Brain pericyte (primary cell): ENCODE measurements at regions not wholly inside any gene's neighbourhood (a gene's known extent, or its start where the extent isn't known, plus 50 kb on each side); places are given as distances from the start of the nearest gene placed in this dataset.

ENCODE experiments used
- DNase-seq: peaks from one replicate; pipeline ENCODE4 v3.0.0-alpha.2; 2012; ENCODE audit warnings: low read depth, low spot score

DNA sequence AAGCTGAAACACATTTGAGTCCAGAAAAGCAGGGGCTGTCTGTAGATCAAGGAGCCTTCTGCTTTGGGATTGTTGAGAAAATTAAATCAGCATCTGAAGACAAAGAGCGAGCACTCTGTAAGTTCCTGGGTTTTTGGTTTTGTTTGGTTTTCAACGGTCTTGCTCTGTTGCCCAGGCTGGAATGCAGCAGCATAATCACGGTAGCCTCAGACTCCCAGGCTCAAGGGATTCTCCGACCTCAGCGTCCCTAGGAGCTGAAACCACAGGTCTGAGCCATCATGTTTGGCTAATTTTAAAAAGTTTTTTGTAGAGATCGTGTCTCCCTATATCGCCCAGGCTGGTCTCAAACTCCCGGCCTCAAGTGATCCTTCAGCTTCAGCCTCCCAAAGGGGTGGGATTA, 266.5 kb upstream of the ADAMTS16 start:
- no peak for DNase-seq

DNA sequence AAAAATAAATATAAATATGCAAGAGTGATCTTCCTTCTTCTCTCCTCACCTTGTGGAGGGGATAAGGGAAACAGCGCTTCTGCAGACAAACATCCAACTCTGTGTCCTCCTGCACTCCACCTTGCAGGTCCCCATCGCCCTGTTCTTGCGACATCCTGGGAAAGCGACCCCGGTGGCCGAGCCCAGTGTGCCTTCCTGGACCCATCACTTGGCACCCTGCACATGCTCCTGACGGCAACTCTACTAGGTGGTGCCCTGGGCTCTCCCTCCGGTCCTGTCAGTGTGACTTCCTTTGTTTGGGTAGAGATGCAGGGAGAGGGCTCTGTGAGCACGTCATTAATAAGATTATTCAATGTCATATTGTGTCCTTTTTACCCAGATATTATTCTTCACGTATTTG, 266.0 kb upstream of the ADAMTS16 start:
- DNase-seq: no peak

DNA sequence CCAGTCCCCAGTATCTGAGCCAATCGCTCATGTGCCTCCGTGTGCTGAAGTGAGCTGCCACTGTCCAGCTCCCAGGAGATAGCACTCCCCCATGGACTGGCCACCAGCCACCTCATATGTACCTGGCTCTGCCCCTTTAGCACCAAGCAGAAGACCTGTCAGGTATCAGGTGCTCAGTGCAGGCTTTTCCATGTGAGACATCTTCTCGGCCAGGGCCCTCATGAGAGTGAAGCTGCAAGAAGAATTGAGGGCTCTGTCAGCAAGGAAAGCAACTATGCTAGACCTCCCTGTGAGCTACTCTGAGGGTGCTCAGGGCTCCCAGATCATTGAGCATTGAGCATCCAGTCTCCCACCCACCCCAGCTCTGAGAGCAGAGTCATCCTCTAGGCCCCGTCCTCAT, 264.2 kb upstream of the ADAMTS16 start:
- DNase-seq: no peak

DNA sequence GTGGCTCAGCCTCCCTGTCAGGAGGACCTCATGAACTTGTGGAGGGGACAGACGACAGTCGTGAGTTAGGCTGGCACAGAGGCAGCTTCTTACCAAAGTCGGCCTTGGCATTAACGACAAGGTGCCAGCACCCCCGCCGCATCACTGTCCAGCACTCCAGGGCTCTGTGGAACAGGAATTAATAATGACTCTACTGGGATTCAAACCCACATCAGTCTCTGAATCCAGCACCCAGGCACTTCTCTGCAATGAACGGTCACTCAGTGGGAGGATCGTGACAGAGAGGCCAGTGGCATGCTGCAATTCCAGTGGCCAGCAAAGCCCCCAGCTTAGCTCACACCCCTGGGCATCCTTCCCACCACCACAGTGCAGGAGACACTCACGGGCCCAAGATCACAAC, 263.3 kb upstream of the ADAMTS16 start:
- no peak for DNase-seq

GRCh38 chr5:4877579-4877978, 262.6 kb upstream of the ADAMTS16 start:
- DNase-seq: no peak

DNA sequence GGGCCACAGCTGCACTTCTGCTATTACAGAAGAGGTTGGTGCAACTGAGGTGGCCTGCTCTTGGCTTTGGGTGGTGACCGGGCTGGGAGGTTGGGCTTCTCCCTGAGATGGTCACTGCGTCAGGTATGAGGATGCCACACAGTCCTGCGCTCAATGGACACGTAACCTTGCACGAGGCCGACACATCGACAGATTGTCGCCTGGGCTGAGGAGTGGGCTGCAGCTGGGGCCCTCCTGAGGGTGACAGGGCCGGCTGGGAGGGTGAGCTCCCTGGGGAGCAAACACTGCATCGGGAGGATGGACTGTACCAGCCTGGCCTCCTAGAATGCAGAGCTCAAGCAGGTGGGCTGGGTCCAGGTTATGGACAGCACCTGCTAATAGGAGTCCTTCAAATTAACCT, 261.1 kb upstream of the ADAMTS16 start:
- no peak for DNase-seq

DNA sequence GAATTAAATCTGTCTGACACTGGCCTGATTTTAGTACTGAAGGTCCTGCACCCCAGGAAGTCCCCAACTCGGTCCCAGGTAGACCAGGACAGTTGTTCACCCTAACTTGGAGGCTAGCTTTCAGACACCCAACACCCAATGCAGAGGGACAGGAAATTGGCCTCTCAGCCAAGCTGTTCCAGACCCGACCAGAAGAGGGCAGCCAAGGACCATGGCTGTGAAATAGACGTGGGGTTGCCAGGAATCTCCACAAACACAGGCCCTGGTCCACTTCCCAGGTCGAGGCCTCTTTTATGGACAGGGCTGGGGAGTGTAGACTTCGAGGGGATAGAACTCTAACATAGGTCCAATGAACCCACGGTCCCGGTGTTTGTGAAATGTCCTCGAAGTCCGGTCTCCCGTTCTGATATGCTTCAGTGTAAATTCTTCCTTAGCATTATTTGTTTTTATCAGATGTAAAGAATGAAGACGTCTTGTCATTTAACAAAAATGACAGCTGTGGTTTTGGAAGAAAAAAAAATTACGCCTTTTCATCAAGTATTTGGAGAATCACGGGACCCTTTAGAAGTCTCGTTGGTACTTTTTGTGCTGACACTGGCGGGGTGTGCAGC, 260.3 kb upstream of the ADAMTS16 start:
- DNase-seq: peak; percentile 18

DNA sequence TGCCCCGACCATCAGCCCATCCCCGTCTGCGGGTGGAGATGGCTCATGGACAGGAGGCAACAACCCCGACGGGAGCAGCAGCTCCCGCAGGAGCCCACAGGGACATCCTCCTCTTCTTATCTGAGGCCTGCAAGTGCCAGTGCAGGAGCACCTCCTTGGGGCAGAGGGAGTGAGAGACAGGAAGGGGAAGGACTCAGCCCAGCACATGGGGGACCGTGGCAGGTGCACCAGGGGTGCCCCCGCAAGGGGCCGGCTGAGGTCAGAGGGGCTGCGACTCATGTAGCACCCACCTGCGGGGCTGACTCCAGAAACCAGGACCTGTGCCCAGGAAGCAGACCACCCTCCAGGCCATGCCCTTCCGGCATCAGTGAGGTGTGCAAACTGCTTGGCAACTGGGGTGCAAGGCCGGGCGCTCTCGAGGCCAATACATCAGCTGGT, 259.8 kb upstream of the ADAMTS16 start:
- no peak for DNase-seq

GRCh38 chr5:4881366-4882002, 258.6 kb upstream of the ADAMTS16 start:
- no peak for DNase-seq

GRCh38 chr5:4882186-4882585, 257.9 kb upstream of the ADAMTS16 start:
- DNase-seq: no peak

GRCh38 chr5:4883360-4883759, 256.8 kb upstream of the ADAMTS16 start:
- no peak for DNase-seq

GRCh38 chr5:4893063-4893744, 246.9 kb upstream of the ADAMTS16 start:
- no peak for DNase-seq

DNA sequence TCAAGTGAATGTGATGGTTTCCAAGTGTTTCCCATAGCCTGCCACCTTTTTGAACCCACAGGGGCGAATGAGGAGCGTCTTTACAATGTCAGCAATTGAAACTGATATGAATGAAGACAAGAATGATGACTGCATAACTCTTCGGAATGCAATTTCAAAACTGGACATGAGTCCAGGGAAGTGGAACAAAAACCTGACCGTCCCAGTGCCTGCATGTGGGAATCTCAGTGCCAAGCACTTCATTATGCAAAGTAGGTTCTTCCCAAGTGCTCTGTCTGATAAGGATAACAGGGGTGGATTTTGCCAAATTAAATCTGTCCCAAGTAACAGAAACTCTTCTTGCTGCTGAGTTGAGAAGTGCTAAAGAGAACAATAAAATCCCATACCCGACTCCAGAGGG, 243.8 kb upstream of the ADAMTS16 start:
- DNase-seq: no peak

DNA sequence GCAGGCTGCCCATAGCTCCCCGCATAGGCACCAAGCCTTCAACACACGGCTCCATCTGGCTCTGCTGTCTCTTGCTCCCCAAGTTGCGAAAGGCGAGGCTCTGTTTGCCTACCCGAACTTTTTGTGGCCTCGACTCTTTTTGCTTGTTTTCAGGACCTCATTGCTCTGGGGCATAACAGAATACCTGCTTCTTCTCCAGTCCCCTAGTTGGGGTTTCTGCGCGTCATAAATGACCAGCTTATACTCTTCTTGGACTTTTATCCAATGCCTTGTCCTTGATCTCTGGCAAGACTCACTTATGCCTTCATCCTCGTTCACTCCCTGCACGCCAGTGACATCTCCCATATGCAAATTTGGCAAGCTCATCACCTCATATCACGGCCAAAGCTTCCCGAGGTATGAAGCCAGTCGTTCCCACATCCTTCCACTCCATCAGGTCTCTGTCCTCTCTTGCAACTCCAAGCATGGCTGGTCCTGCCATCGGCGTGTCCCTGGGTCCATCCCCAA, 238.8 kb upstream of the ADAMTS16 start:
- no peak for DNase-seq

DNA sequence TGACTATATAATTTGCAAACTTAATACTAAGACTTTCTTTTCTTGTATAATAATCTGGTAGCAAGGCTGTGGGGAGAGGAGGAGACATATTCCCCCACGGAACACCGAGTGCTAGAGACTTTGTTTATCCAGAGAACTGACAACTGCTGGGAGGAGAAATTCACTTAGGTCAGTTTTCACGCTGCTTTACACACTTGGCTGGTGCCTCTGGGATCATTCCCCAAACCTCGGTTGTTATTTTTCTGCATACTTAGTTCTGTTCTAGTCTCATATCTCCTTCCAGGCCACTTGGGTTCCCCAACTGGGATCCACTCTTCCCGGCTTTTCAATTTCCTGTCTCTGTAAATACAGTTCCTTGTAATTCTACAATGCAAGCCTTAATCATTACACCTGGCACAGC, 238.2 kb upstream of the ADAMTS16 start:
- no peak for DNase-seq

GRCh38 chr5:4905674-4906520, 234.2 kb upstream of the ADAMTS16 start:
- DNase-seq: no peak

GRCh38 chr5:4906786-4907185, 233.3 kb upstream of the ADAMTS16 start:
- DNase-seq: no peak

- DNase-seq: no peak
Observed at GRCh38 chr5:4907571-4907970, 232.6 kb upstream of the ADAMTS16 start.

- no peak for DNase-seq
Observed at GRCh38 chr5:4909086-4909485, 231.0 kb upstream of the ADAMTS16 start.

DNA sequence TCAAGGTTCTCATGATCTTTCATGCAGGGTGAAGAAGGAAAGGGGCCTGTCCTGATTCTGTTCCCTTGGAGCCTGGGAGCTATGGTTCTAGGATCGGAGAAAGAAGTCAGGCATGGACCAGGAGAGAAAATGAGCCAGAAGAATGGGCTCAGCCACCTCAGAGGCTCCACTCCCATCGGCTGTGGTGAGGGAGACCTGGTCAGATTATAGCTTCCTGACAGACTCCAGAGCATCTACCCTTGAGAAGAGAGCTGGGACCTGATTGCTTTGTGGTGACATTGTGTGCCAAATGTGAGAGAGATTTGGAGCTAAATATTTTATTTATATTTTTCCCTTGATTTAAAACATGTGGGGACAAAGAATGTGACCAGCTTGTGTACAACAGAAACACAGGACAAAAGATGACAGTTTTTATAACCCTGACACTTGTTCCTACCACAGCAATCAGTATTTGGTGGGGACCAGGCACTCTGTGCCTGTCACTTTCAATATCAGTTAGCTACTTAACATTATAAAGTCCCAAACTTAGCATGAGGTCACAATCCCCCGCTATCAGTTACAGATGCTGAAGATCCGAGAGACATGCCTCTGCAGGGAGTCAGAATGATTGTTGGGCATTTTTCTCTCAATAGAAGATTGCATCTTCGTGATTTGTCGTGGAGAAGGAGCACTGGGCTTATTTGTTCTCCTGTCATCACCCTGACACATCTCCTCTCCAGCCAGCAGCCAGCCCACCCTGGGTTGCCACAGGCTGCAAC, 228.3 kb upstream of the ADAMTS16 start:
- no peak for DNase-seq

GRCh38 chr5:4921929-4922328, 218.2 kb upstream of the ADAMTS16 start:
- DNase-seq: no peak
